Fibroblast of lung (primary cell): ENCODE measurements at regions not wholly inside any gene's neighbourhood (a gene's known extent, or its start where the extent isn't known, plus 50 kb on each side); places are given as distances from the start of the nearest gene placed in this dataset.

ENCODE experiments used
- DNase-seq, 2 donors: peaks; one replicate each; pipeline versions ENCODE4 v3.0.0 to v3.0.0-alpha.2; 2010; ENCODE audit warnings: low read depth in 2 of 2
- H2AFZ ChIP-seq: 2 replicates; pipeline ENCODE4 v1.5.1; 2012; ENCODE audit warnings: low read length, control low read depth, inconsistent platforms
- H3K27ac ChIP-seq: 2 replicates; pipeline ENCODE4 v1.5.1; 2011; ENCODE audit warnings: low read length, control low read depth; ENCODE audit not compliant: insufficient read depth
- H3K27me3 ChIP-seq: 2 replicates; pipeline ENCODE4 v1.5.1; 2011; ENCODE audit warnings: mild to moderate bottlenecking, low read length; ENCODE audit not compliant: control insufficient read depth, insufficient read depth
- H3K36me3 ChIP-seq: 2 replicates; pipeline ENCODE4 v1.5.1; 2011; ENCODE audit warnings: low read length; ENCODE audit not compliant: control insufficient read depth, insufficient read depth
- H3K4me1 ChIP-seq: 2 replicates; pipeline ENCODE4 v1.5.1; 2011; ENCODE audit warnings: low read length; ENCODE audit not compliant: control insufficient read depth, insufficient read depth; ENCODE audit errors: extremely low read depth
- H3K4me2 ChIP-seq: 2 replicates; pipeline ENCODE4 v1.5.1; 2011; ENCODE audit warnings: low read length, control low read depth; ENCODE audit not compliant: insufficient read depth; ENCODE audit errors: extremely low read depth
- H3K4me3 ChIP-seq, 4 experiments: fragments of 200-600 bp in 1 of 4; sonication (generic) in 1 of 4; replicated peaks in 1 of 4; 2 replicates each; pipeline ENCODE4 v1.5.1; 2011 to 2016; ENCODE audit warnings: low read length in 4 of 4, low read depth in 3 of 4, mild to moderate bottlenecking in 3 of 4, control low read depth in 2 of 4, inconsistent platforms in 1 of 4, mixed read lengths in 1 of 4; ENCODE audit not compliant: insufficient read depth in 1 of 4; ENCODE audit errors: control extremely low read depth in 1 of 4
- H3K79me2 ChIP-seq: 2 replicates; pipeline ENCODE4 v1.5.1; 2012; ENCODE audit warnings: mild to moderate bottlenecking, low read length, inconsistent platforms; ENCODE audit not compliant: control insufficient read depth, insufficient read depth
- H3K9ac ChIP-seq: 2 replicates; pipeline ENCODE4 v1.5.1; 2011; ENCODE audit warnings: mild to moderate bottlenecking, low read length, control low read depth; ENCODE audit not compliant: insufficient read depth
- H3K9me3 ChIP-seq: 2 replicates; pipeline ENCODE4 v1.5.1; 2012; ENCODE audit warnings: low read depth, low read length; ENCODE audit not compliant: control insufficient read depth, insufficient read depth
- H4K20me1 ChIP-seq: 2 replicates; pipeline ENCODE4 v1.5.1; 2011; ENCODE audit warnings: low read length; ENCODE audit not compliant: control insufficient read depth, insufficient read depth; ENCODE audit errors: extremely low read depth
- CTCF ChIP-seq, 2 donors: IDR thresholded peaks in 1 of 2; conservative IDR thresholded peaks in 1 of 2; 1 replicate in 1 of 2; 2 replicates in 1 of 2; pipeline ENCODE4 v1.5.1; 2011 to 2012; ENCODE audit warnings: low read length in 2 of 2, control low read depth in 1 of 2, inconsistent platforms in 1 of 2, low read depth in 1 of 2, mild to moderate bottlenecking in 1 of 2
- EZH2 ChIP-seq: IDR thresholded peaks from 2 replicates; pipeline ENCODE4 v1.5.1; 2012; ENCODE audit warnings: low read length, control low read depth, mild to moderate bottlenecking; ENCODE audit errors: missing control alignments

- no peaks in the 10 kb centered on the region for H3K36me3 ChIP-seq
- no peak overlapping the region for H2AFZ ChIP-seq
- no peak for DNase-seq
- H3K4me1 ChIP-seq, result no peaks in the 10 kb centered on the region
- no peaks in the 10 kb centered on the region for H3K9me3 ChIP-seq
- H3K4me2 ChIP-seq, result no peak overlapping the region
- no peaks in the 10 kb centered on the region for H3K27me3 ChIP-seq
- no peaks in the 10 kb centered on the region for H3K79me2 ChIP-seq
- TF ChIP-seq CTCF (conservative IDR thresholded peaks at IDR 0.05 in 1 of 2, IDR thresholded peaks at IDR 0.05 in 1 of 2; ENCODE audit: low read depth in 1 of 2, low read length in 2 of 2) (no peak), EZH2 (no peak)
- no peak overlapping the region for H3K4me3 ChIP-seq
- no peak overlapping the region for H3K9ac ChIP-seq
- no peaks in the 10 kb centered on the region for H4K20me1 ChIP-seq
- no peak overlapping the region for H3K27ac ChIP-seq
These were observed 120.8 kb upstream of the PTPN1 start for GRCh38 chr20:50389438-50389807.

- no peaks in the 10 kb centered on the region for H3K9me3 ChIP-seq
- no peaks in the 10 kb centered on the region for H3K27me3 ChIP-seq
These were observed 120.1 kb upstream of the PTPN1 start for GRCh38 chr20:50389808-50390684.

More at GRCh38 chr20:50389808-50390684, 120.1 kb upstream of the PTPN1 start:
- Histone ChIP-seq H3K4me1 (no peaks in the 10 kb centered on the region), H3K79me2 (no peaks in the 10 kb centered on the region), H2AFZ (no peak overlapping the region), H4K20me1 (no peaks in the 10 kb centered on the region), H3K9ac (no peak overlapping the region), H3K27ac (no peak overlapping the region), H3K4me3 (no peak overlapping the region), H3K4me2 (no peak overlapping the region), H3K36me3 (no peaks in the 10 kb centered on the region)
- TF ChIP-seq CTCF (conservative IDR thresholded peaks at IDR 0.05 in 1 of 2, IDR thresholded peaks at IDR 0.05 in 1 of 2; ENCODE audit: low read depth in 1 of 2, low read length in 2 of 2), result no peak
- no peak for TF ChIP-seq EZH2
- no peak for DNase-seq
